MCF 10A (cell line): ENCODE measurements at regions not wholly inside any gene's neighbourhood (a gene's known extent, or its start where the extent isn't known, plus 50 kb on each side); places are given as distances from the start of the nearest gene placed in this dataset.
A peak's percentile ranks its signal among the peaks of the same experiment; 100 is the strongest.

ENCODE experiments used
- BruUV-seq: library from RNA; stranded (reverse); fragments of 400-500 nt; replicated peaks from 2 replicates; lab custom pipeline; 2021; lab: Mats Ljungman, UMichigan
- CTCF ChIA-PET: fragments of 300-600 bp; sonication (Branson Sonifier 250); formaldehyde crosslinking; extraction: SDS; loops from one replicate; lab custom pipeline; 2021; ENCODE audit warnings: antibody characterized with exemption, inconsistent platforms; lab: Yijun Ruan, JAX
- POLR2A ChIA-PET: fragments of 300-600, 350-650 bp; sonication (Branson Sonifier 250); formaldehyde crosslinking; extraction: SDS; loops from one replicate; lab custom pipeline; 2020; ENCODE audit warnings: antibody characterized with exemption, inconsistent platforms; lab: Yijun Ruan, JAX
- DNase-seq: peaks from one replicate; pipeline ENCODE4 v3.0.0-alpha.2; 2018; ENCODE audit not compliant: unreplicated experiment
- H3K27ac Mint-ChIP-seq: one replicate; pipeline ENCODE4 v1.8.0; 2022; ENCODE audit warnings: mild to moderate bottlenecking, low read depth, mixed read lengths; ENCODE audit not compliant: unreplicated experiment
- H3K27me3 Mint-ChIP-seq: one replicate; pipeline ENCODE4 v1.8.0; 2022; ENCODE audit warnings: mixed read lengths; ENCODE audit not compliant: insufficient read depth, unreplicated experiment
- H3K36me3 Mint-ChIP-seq: one replicate; pipeline ENCODE4 v1.8.0; 2022; ENCODE audit warnings: mild to moderate bottlenecking, moderate library complexity, mixed read lengths; ENCODE audit not compliant: insufficient read depth, unreplicated experiment
- H3K4me1 Mint-ChIP-seq: one replicate; pipeline ENCODE4 v1.8.0; 2022; ENCODE audit warnings: mixed read lengths; ENCODE audit not compliant: insufficient read depth, unreplicated experiment
- H3K4me3 Mint-ChIP-seq: one replicate; pipeline ENCODE4 v1.8.0; 2022; ENCODE audit warnings: mild to moderate bottlenecking, moderate library complexity, mixed read lengths; ENCODE audit not compliant: unreplicated experiment
- H3K9me3 Mint-ChIP-seq: one replicate; pipeline ENCODE4 v1.8.0; 2022; ENCODE audit warnings: mixed read lengths; ENCODE audit not compliant: unreplicated experiment
- CTCF ChIP-seq: fragments of 200-600 bp; IDR thresholded peaks from one replicate; pipeline ENCODE4 v1.8.0; 2022; ENCODE audit warnings: antibody characterized with exemption, mild to moderate bottlenecking; ENCODE audit not compliant: unreplicated experiment
- intact Hi-C: fragments of 100-400 bp; cut with micrococcal nuclease; formaldehyde crosslinking; loops from 2 replicates; pipeline ENCODE4 v1.14.1; 2022

GRCh38 chr13:60797112-60797511 lies 400.1 kb downstream of the TDRD3 start:
- Mint-ChIP-seq H3K4me3 (no peak overlapping the region), H3K27ac (no peak overlapping the region), H3K4me1 (no peaks in the 10 kb centered on the region), H3K9me3 (no peaks in the 10 kb centered on the region), H3K27me3 (no peaks in the 10 kb centered on the region), H3K36me3 (no peaks in the 10 kb centered on the region)
- ChIA-PET CTCF (no interaction called here), POLR2A (no interaction called here)
- no peak for TF ChIP-seq CTCF
- no TSS peak for BruUV-seq
- intact Hi-C loops, result no loop called here
- no peak for DNase-seq

GRCh38 chr13:60794751-60795150 lies 397.7 kb downstream of the TDRD3 start:
- BruUV-seq, result no TSS peak
- H3K27me3 Mint-ChIP-seq, result no peaks in the 10 kb centered on the region
- intact Hi-C loops, result no loop called here
- CTCF ChIA-PET, result no interaction called here
- DNase-seq, result no peak
- POLR2A ChIA-PET, result interaction anchor here (0.6 to 1.2 kb wide), 2 partner anchors 30 to 77 kb away, joined by 3 to 5 read pairs; no protein-coding TSS in a partner anchor
- no peak overlapping the region for H3K4me3 Mint-ChIP-seq
- H3K4me1 Mint-ChIP-seq, result no peaks in the 10 kb centered on the region
- no peak overlapping the region for H3K27ac Mint-ChIP-seq
- TF ChIP-seq CTCF, result no peak
- H3K36me3 Mint-ChIP-seq, result no peaks in the 10 kb centered on the region
- no peaks in the 10 kb centered on the region for H3K9me3 Mint-ChIP-seq

- intact Hi-C loops, result no loop called here
- Mint-ChIP-seq H3K36me3 (no peaks in the 10 kb centered on the region), H3K27me3 (no peaks in the 10 kb centered on the region), H3K4me3 (no peak overlapping the region), H3K9me3 (no peaks in the 10 kb centered on the region), H3K27ac (no peak overlapping the region), H3K4me1 (no peaks in the 10 kb centered on the region)
- BruUV-seq, result no TSS peak
- CTCF ChIA-PET, result no interaction called here
- POLR2A ChIA-PET, result no interaction called here
- no peak for TF ChIP-seq CTCF
- no peak for DNase-seq
Observed at GRCh38 chr13:60790620-60791019, 393.6 kb downstream of the TDRD3 start.

- TF ChIP-seq CTCF, result no peak
- Mint-ChIP-seq H3K27me3 (no peaks in the 10 kb centered on the region), H3K27ac (no peak overlapping the region), H3K36me3 (no peaks in the 10 kb centered on the region), H3K4me3 (no peak overlapping the region), H3K9me3 (no peaks in the 10 kb centered on the region), H3K4me1 (no peaks in the 10 kb centered on the region)
- ChIA-PET CTCF (interaction anchor here (0.6 to 0.7 kb wide), 5 partner anchors 11 to 645 kb away, joined by 3 read pairs; no protein-coding TSS in a partner anchor), POLR2A (interaction anchor here (0.7 to 1.5 kb wide), 2 partner anchors 157 to 341 kb away, joined by 3 read pairs; no protein-coding TSS in a partner anchor)
- DNase-seq, result peak; percentile 50
- BruUV-seq, result no TSS peak
- intact Hi-C loops, result no loop called here
Observed at GRCh38 chr13:60788156-60788829, 391.3 kb downstream of the TDRD3 start.
